GM19467 (cell line): ENCODE measurements at regions not wholly inside any gene's neighbourhood (a gene's known extent, or its start where the extent isn't known, plus 50 kb on each side); places are given as distances from the start of the nearest gene placed in this dataset.
"Not testable (repeated sequence)": the region's sequence is repeated elsewhere in the genome, so short reads cannot be mapped to it uniquely, and the experiment has no call there.

Experiments
- ATAC-seq: cut with Tn5 transposase; IDR thresholded peaks from one replicate; pipeline ENCODE4 v1.9.1; 2021; ENCODE audit warnings: mild to moderate bottlenecking, moderate library complexity; ENCODE audit not compliant: unreplicated experiment

DNA sequence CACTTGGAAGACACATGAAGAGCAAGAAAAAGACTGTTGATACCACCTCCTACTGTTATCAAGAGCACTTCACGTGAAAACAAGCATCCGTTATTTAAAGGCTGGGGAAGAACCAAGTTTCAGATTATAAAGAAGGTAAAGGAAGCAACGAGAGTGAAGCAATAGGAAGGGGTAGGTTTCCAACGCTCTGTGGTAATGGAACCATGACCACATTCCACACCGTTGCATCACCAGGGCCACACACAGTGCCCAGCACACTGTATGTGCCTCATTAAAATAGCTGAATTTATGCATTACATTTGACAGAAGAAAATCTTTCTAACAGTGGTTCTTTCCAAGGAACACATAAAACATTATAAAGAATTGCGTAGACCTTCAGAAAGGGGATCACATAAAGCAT is 435.8 kb downstream of the MRPL39 start:
- no peak for ATAC-seq

DNA sequence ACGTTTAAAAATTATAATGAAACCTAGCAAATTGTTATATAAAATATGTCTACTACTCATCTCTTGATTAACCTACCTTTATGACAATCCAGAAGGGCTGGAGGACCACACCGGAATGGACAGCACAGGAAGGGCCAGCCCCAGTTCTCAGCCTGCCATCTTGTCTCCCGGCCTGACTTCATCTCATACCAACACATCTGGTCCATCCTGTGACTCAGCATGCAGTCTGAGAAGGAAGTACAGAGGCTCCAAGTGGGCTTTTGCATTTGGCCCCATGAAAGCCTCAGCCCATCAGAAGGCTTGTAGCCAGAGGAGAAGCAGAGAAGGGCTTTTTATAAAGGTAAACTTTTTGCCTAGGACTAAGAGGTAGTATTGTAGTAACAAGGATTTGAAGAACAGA is 436.6 kb downstream of the MRPL39 start:
- no peak for ATAC-seq

DNA sequence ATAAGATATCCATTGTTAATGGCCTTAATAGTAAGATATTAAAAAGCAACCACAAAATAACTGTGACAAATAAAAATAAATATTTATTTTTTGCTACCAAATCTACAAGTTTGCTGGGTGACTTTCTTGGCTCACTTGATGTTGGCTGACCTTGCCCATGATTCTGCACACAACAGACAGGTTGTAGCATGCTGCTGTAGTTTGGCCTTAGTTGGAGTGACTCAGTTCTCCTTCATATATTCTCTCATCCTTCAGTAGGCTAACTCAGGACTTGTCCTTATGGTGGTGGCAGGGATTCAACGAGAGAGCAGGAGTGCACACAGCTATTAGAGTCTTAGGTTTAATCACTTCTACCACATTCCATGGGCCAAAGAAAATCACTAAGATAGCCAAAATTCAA is 437.9 kb downstream of the MRPL39 start:
- no peak for ATAC-seq

DNA sequence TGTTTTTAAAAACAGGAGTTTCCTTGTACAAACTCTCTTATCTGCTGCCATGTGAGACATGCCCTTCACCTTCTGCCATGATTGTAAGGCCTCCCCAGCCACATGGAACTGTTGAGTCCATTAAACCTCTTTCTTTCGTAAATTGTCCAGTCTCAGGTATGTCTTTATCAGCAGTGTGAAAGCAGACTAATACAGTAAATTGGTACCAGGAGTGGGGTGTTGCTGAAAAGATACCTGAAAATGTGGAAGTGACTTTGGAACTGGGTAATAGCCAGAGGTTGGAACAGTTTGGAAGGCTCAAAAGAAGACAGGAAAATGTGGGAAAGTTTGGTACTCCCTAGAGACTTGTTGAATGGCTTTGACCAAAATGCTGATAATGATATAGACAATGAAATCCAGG is 440.4 kb downstream of the MRPL39 start:
- ATAC-seq, result not testable (repeated sequence)

DNA sequence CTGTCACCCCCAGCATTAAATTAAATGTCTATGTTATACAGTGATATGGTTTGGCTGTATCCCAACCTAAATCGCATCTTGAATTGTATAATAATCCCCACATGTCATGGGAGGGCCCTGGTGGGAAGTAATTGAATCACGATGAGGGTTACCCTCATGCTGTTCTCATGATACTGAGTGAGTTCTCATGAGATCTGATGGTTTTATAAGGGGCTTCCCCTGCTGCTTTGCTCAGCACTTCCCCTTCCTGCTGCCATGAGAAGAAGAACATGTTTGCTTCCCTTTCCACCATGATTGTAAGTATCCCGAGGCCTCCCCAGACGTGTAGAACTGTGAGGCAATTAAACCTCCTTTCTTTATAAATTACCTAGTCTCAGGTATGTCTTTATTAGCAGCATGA is 445.7 kb downstream of the MRPL39 start:
- no peak for ATAC-seq

DNA sequence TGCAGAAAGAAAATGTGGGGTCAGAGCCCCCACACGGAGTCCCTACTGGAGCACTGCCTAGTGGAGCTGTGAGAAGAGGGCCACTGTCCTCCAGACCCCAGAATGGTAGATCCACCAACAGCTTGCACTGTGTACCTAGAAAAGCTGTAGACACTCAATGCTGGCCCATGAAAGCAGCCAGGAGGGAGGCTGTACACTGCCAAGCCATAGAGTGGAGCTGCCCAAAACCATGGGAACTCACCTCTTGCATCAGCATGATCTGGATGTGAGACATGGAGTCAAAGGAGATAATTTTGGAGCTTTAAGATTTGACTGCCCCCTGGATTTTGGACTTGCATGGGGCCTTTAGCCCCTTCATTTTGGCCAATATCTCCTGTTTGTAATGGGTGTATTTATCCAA is 452.3 kb downstream of the MRPL39 start:
- not testable (repeated sequence) for ATAC-seq

DNA sequence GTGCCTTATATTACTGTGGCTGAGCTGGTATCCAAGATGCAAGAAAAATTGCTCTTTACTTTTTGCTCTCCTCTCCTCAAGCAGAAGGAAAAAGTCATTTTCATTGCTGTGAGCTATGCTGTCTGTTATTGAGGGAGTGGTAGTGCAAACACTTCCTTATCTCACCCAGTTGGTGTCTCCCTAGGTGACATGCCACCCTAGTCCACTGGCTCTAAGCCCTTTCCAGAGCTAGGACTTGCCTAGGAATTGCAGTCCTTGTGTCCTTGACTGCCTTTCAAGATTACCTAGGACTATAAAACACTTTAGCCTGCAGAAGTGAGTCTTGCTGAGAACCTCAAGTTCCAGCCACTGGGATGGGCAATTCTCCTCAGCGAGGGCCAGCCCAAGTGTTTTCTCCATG is 458.3 kb downstream of the MRPL39 start:
- ATAC-seq, result no peak

DNA sequence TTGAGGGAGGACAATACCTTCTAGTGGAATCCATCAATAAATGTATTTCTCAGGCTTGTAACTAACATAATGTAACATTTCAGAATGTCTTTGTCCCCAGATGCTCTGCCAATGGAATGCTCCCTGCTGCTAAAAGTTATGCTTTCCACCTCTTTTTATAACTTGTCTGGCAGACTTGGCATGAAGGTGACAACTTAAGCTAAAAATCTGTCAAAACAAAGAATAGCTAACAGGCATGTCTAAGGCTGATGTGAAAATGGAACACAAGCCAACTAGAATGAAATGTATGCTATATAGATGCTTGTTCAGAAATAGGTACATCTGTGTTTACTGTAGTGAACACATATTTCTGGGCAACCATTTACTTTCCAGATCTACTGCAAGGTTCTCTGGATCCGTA is 467.9 kb downstream of the MRPL39 start:
- ATAC-seq, result no peak

DNA sequence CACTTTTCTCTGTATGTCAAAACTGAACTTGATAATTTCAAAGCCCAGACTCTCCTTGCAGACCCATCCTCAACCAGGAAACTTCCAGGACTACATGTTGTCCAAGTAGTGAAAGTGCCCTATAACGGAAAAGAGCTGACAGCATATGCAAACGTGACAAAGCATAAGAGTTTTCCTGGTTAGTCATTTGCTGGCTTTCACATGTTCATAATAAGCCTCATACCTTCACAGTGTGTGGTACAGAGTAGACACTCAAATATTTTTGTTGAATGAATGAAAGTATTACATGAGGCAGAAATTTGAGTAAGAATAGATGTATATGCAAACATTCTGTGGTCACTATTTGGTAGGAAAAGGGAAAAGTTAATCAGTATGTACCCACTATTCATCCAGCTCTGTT is 473.3 kb downstream of the MRPL39 start:
- ATAC-seq, result no peak

DNA sequence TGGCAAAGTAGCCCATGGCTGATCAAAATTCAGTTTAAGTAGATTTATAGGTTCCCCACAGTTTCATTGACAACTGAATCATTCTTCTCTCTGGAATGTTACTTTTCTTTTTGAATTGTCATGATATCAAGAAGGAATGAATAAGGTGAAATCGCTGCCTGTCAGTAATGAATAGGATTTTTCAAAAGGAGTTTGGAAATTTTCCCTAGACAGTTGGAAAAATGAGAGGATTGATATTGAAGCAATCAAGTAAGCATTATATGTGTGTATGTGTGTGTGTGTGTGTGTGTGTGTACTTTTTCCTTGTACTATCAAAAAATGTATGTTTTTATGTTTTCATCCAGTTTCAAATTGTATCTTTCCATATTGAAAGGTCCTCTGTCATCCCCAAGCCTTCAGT is 479.5 kb downstream of the MRPL39 start:
- no peak for ATAC-seq

DNA sequence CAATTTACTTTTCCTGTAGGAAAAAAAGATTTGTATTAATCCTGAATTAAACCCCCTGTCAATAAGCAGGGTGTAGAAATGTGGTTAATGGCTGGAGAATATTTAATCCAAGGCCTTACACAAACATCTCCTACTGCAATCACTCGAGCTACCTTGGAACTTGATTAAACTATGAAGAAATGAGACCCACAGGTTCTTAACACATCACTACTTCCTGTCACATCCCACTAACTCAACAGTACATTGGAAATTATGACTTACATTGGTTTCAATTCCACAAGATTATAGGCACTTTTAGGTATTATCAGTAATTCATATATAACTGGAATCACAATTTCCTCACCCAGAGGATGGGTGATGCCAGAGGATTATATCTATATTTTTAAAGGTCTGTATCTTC is 480.3 kb downstream of the MRPL39 start:
- ATAC-seq, result no peak

DNA sequence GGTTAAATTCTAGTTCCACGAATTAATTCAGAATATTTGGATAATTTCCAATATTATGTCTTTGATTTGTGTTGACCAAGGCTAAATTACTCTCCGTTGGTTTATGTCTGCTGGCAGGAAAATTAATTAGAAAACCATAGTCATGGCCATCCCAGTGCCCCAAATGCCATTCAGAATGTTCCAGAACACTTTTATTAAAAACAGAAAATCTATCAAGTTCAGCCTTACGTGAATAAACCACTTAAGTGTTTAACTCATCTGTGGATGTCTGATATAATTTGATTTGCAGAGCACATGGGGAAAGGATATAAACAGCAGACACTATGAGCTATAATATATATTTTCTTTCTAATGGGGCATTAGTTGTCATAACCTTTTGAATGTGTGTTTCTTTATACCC is 480.7 kb downstream of the MRPL39 start:
- no peak for ATAC-seq

DNA sequence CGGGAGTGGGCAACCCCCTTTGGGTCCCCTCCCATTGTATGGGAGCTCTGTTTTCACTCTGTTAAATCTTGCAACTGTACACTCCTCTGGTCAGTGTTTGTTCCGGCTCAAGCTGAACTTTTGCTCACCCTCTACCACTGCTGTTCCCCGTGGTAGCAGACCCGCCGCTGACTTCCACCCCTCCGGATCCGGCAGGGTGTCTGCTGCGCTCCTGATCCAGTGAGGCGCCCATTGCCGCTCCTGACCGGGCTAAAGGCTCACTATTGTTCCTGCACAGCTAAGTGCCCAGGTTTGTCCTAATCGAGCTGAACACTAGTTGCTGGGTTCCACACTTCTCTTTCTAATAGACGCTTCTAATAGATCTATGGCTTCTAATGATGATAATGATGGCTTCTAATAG is 488.6 kb downstream of the MRPL39 start:
- no peak for ATAC-seq

DNA sequence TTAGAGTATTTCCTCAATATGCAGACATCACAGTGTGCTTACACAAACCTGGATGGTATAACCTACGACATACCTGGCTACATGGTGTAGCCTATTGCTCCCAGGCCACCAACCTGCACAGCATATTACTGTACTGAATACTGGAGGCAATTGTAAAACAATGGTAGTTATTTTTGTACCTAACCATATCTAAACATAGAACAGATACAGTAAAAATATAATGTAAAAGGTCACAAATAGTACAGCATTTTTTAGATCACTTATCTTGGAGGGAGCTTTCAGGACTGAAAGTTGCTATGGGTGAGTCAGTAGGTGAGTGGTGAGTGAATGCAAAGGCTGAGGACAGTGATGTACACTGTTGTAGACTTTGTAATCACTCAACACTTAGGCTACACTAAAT is 492.3 kb downstream of the MRPL39 start:
- ATAC-seq, result no peak

DNA sequence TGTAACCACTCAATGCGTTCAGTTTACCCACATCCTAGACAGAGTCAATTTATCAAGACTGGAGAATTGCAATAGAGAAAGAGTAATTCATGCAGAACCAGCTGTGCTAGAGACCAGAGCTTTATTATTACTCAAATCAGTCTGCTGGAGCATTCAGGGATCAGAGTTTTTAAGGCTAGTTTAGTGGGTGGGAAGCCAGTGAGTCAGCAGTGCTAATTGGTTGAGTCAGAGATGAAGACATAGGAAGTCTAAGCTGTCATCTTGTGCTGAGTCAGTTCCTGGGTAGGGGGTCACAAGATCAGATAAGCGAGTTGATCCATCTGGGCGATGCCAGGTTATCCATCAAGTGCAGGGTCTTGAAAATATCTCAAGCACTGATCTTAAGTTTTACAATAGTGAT is 499.6 kb downstream of the MRPL39 start:
- ATAC-seq, result no peak

DNA sequence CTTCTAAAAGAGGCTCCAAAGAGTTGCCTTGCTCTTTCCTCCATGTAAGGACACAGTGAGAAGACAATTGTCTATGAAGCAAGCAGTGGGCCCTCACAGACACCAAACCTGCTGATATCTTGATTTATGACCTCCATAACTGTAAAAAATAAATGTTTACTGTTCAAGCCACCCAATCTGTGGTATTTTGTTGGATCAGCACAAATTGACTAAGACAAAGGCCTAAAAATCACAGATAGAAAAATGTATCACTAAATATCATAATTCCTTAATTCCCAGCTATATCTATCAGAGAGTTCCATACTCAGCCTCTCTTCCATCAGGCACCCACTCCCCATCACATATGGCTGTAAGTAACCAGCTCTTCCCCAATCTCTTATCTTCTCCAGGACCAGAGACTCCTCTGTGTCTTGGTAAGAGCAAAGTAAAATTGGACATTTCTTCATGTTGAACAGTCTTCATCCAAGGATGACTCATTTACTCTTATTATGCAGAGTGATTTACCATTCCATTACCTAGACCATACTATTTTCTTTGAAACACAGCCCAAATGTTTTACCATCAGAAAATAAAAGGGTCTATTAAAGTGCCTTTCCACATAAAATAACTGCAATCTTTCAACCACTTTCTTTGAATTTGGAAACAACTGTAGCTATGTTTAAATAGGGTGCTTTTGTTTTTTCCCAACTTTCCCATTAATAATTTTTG is 503.6 kb downstream of the MRPL39 start:
- ATAC-seq, result no peak

DNA sequence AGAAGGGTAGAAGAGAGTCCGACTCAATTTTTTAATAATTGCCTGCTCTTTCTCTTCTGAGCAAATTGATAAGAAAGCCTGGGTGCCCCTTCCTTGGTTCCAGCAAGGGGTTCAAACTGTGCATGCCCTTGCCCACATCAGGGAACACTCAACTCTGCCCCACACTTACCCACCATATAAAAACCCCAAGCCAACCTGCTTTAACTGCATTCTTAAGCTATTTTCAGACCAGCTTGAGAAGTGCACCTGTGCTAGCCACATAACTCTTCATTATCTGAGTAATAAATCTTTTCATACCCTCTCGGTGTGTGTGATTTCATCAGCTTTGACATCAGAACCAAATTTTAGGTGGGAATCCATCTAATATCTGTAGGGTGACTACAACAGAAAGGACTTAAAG is 509.6 kb downstream of the MRPL39 start:
- ATAC-seq, result no peak

DNA sequence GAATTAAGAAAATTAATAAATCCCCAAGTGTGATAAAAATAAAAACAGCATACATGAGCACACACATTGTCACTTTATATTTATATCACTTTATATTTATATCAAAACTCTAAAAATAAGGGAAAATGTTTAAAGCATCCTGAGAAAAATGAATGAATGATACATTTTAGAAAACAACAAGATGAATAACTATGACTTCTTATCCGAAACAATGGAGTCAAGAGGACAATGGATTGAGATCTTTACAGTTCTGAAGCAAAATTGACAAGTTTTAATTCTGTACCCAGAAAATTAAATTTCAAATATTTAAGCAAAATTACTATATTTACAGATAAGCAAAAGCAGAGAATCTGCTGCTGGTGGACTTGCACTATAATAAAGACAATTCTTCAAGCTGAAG is 512.6 kb downstream of the MRPL39 start:
- no peak for ATAC-seq

DNA sequence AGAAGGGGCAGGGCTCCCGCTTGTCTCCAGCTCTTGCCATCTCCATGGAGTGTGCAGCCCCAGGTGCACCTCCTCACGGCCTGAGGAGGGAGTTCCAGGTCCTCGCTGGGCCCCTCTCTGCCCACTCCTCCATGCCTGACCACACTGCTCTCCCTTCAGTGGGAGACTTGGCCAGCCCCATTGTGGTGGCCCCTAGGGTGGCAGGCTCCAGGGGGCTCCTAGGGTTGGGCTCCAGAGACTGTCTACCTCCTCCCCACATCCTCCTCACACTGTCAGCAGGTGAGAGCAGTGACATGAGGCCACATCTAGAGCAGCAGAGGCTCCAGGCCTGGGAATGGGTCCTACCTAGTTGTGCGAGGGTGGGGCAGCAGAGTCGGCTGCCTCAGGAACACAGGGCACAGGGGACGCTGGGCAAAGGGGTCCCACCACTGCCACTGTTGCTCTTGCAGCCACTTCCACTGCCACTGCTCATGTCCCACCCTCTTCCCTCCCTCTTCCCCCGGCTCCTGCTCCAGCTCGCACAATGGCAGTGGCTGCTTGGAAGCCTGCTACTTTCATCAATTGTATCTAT is 514.8 kb downstream of the MRPL39 start:
- ATAC-seq, result no peak

DNA sequence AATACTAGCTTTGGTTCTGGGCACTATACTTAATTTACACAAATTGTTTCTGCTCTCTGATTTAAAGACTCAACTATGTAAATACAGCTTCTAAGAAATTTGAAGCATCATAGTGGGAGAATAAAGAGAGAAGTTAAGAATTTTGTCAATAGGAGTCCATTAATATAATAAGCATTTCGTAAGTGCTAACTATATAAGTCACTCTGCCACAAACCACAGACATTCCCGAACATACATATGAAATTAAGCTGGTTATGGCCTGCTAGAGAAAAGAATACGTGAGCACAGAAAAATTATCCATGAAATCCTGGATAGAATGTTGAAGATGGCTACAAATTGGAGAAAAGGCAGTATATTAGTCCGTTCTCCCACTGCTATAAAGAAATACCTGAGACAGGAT is 526.2 kb downstream of the MRPL39 start:
- no peak for ATAC-seq

DNA sequence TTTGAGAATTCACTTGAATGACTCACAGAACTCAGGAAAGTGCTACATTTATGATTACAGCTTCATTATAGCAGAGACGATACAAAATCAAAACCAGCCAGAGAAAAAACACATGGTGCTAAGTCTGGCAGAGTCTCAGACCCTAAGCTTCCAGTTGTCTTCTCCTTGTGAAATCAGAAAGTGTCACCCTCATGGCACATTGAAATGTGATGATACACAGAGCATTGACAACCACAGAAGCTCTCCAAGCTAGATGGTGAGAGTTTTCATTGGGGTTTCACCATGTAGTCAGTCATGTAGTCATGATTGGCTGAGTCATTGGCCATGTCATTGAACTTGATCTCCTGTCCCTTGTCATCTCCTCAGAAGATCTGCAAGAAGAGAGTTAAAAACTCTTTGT is 526.6 kb downstream of the MRPL39 start:
- ATAC-seq, result no peak

DNA sequence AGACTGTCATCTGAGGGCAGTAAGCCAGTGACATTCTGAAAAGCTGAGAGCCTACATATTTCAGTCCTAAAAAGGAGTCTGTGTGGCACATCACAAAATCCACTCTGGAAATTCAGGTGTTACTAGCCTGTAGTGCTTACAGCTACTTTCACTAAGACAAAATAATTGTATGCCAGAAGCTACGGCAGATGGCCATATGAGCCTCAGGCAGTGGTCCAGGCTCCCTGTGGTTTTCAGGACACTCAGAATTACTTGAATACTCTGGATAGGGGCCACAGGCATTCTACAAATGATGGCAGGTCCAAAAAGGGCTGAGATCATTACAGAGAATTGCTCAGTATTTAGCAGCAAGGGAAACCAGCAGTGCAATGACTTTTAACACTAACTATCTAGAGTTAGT is 527.1 kb downstream of the MRPL39 start:
- ATAC-seq, result no peak

DNA sequence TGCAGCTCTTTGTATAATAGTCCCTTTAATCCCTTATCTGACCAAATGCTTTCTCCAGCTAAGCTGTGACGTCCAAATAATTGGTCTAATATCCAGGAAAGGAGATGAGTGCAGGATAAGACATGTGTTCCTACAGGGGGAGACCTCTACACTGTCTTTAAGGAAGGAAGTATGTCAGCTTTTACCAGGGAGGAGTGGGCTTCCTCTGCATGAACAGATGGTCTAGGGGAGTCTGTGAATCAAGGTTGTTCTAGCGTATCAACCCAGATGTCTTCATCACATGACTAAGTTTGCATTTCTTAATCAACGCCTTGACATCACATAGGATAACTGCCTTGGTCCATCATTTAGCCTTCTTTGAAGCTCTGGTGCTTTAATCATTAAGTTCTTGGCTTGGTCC is 528.2 kb downstream of the MRPL39 start:
- ATAC-seq, result no peak
